H1 (cell line): ENCODE measurements at regions not wholly inside any gene's neighbourhood (a gene's known extent, or its start where the extent isn't known, plus 50 kb on each side); places are given as distances from the start of the nearest gene placed in this dataset.

Experiments
- CTCF ChIA-PET: fragments of 300-600 bp; sonication (Branson Sonifier 250); formaldehyde crosslinking; loops from one replicate; lab custom pipeline; 2021; ENCODE audit not compliant: partially characterized antibody; lab: Charles Lee
- POLR2A ChIA-PET: fragments of 300-600 bp; sonication (Branson Sonifier 250); formaldehyde crosslinking; loops from one replicate; lab custom pipeline; 2021; ENCODE audit warnings: inconsistent platforms; ENCODE audit not compliant: partially characterized antibody; lab: Charles Lee
- DNase-seq, 2 experiments: peaks; one replicate each; pipeline versions ENCODE4 v3.0.0 to v3.0.0-alpha.2; 2010 to 2022; ENCODE audit warnings: low spot score in 2 of 2, low read depth in 1 of 2, mixed read lengths in 1 of 2
- FAIRE-seq: peaks from 2 replicates; lab custom pipeline; 2011; peaks lifted over from hg19 to GRCh38; lab: Jason Lieb, UNC
- H2AFZ ChIP-seq: 2 replicates; pipeline ENCODE4 v1.8.1; 2012; ENCODE audit warnings: low read length, inconsistent platforms
- H2AK5ac ChIP-seq: 2 replicates; pipeline ENCODE4 v1.6.1; 2013; ENCODE audit warnings: low read depth, low read length
- H2BK120ac ChIP-seq: replicated peaks from 2 replicates; pipeline ENCODE3; 2013; ENCODE audit warnings: low read depth, low read length, inconsistent platforms
- H2BK12ac ChIP-seq: 2 replicates; pipeline ENCODE4 v1.6.1; 2013; ENCODE audit warnings: low read depth, low read length
- H2BK15ac ChIP-seq: 2 replicates; pipeline ENCODE4 v1.6.1; 2013; ENCODE audit warnings: low read length
- H2BK20ac ChIP-seq: 2 replicates; pipeline ENCODE4 v1.6.1; 2013; ENCODE audit warnings: low read length
- H2BK5ac ChIP-seq: 2 replicates; pipeline ENCODE4 v1.6.1; 2013; ENCODE audit warnings: low read depth, low read length
- H3K14ac ChIP-seq: 2 replicates; pipeline ENCODE4 v1.6.1; 2013; ENCODE audit warnings: inconsistent platforms; ENCODE audit not compliant: insufficient read length
- H3K18ac ChIP-seq: 2 replicates; pipeline ENCODE4 v1.6.1; 2013; ENCODE audit warnings: low read length; ENCODE audit errors: extremely low read depth
- H3K23ac ChIP-seq: 2 replicates; pipeline ENCODE4 v1.6.1; 2013; ENCODE audit warnings: inconsistent platforms; ENCODE audit not compliant: insufficient read length
- H3K23me2 ChIP-seq: 2 replicates; pipeline ENCODE4 v1.6.1; 2013; ENCODE audit warnings: low read depth, low read length
- H3K27ac ChIP-seq: 2 replicates; pipeline ENCODE4 v1.6.1; 2011; ENCODE audit warnings: low read depth, low read length, inconsistent platforms
- H3K27me3 ChIP-seq, 4 experiments: replicated peaks in 1 of 4; 1 replicate in 1 of 4; 2 replicates in 3 of 4; pipeline versions ENCODE4 v1.6.1 to v1.8.1; 2011 to 2013; ENCODE audit warnings: low read length in 3 of 4, mild to moderate bottlenecking in 3 of 4, inconsistent platforms in 2 of 4, mixed read lengths in 2 of 4, moderate library complexity in 1 of 4; ENCODE audit not compliant: control insufficient read depth in 3 of 4, insufficient read depth in 3 of 4; ENCODE audit errors: extremely low read depth in 1 of 4
- H3K36me3 ChIP-seq, 4 experiments: 2 replicates each; pipeline versions ENCODE4 v1.6.1 to v1.8.1; 2011 to 2013; ENCODE audit warnings: mild to moderate bottlenecking in 4 of 4, low read length in 3 of 4, moderate library complexity in 2 of 4, control low read depth in 1 of 4, inconsistent platforms in 1 of 4; ENCODE audit not compliant: insufficient read depth in 4 of 4, control insufficient read depth in 2 of 4
- H3K4ac ChIP-seq: replicated peaks from 2 replicates; pipeline ENCODE3; 2013; ENCODE audit warnings: low read length, low read depth, mixed read lengths, inconsistent platforms; ENCODE audit not compliant: insufficient read length
- H3K4me1 ChIP-seq, 4 experiments: replicated peaks in 1 of 4; 1 replicate in 1 of 4; 2 replicates in 3 of 4; pipeline versions ENCODE4 v1.6.1 to v1.8.1; 2011 to 2013; ENCODE audit warnings: low read length in 3 of 4, inconsistent platforms in 2 of 4, mixed read lengths in 1 of 4; ENCODE audit not compliant: insufficient read depth in 4 of 4, control insufficient read depth in 3 of 4
- H3K4me2 ChIP-seq, 2 experiments: 2 replicates each; pipeline versions ENCODE4 v1.6.1 to v1.8.1; 2011 to 2013; ENCODE audit warnings: low read depth in 2 of 2, low read length in 2 of 2, control low read depth in 1 of 2, inconsistent platforms in 1 of 2, mild to moderate bottlenecking in 1 of 2; ENCODE audit not compliant: insufficient read depth in 1 of 2
- H3K4me3 ChIP-seq, 4 experiments: fragments of 200-600, 300-600 bp in 1 of 4; sonication (generic), shearing (Covaris generic), sonication (Bioruptor Twin) in 1 of 4; 2 replicates each; pipeline versions ENCODE4 v1.5.1 to v1.8.1; 2011 to 2016; ENCODE audit warnings: low read length in 4 of 4, low read depth in 3 of 4, control low read depth in 2 of 4, inconsistent platforms in 2 of 4, mild to moderate bottlenecking in 2 of 4, mixed read lengths in 1 of 4, moderate library complexity in 1 of 4; ENCODE audit not compliant: insufficient read depth in 2 of 4; ENCODE audit errors: extremely low read depth in 1 of 4
- H3K56ac ChIP-seq: replicated peaks from 2 replicates; pipeline ENCODE3; 2013; ENCODE audit warnings: low read depth, mild to moderate bottlenecking, mixed read lengths, low read length, inconsistent platforms; ENCODE audit not compliant: insufficient read length
- H3K79me1 ChIP-seq: 2 replicates; pipeline ENCODE4 v1.6.1; 2013; ENCODE audit warnings: low read depth, low read length, control low read depth
- H3K79me2 ChIP-seq, 2 experiments: 2 replicates each; pipeline versions ENCODE4 v1.6.1 to v1.8.1; 2012 to 2013; ENCODE audit warnings: low read length in 2 of 2, mild to moderate bottlenecking in 2 of 2, inconsistent platforms in 1 of 2; ENCODE audit not compliant: insufficient read depth in 2 of 2, control insufficient read depth in 1 of 2
- H3K9ac ChIP-seq, 4 experiments: replicated peaks in 1 of 4; 1 replicate in 1 of 4; 2 replicates in 3 of 4; pipeline versions ENCODE4 v1.6.1 to v1.8.1; 2011 to 2013; ENCODE audit warnings: low read depth in 3 of 4, low read length in 3 of 4, control low read depth in 2 of 4, mild to moderate bottlenecking in 2 of 4, moderate library complexity in 2 of 4, inconsistent platforms in 1 of 4; ENCODE audit errors: extremely low read depth in 1 of 4
- H3K9me3 ChIP-seq, 2 experiments: 2 replicates each; pipeline versions ENCODE4 v1.6.1 to v1.8.1; 2012 to 2013; ENCODE audit warnings: mild to moderate bottlenecking in 2 of 2, moderate library complexity in 2 of 2, control low read depth in 1 of 2, inconsistent platforms in 1 of 2, low read depth in 1 of 2, low read length in 1 of 2, mixed read lengths in 1 of 2; ENCODE audit not compliant: insufficient read depth in 2 of 2
- H4K20me1 ChIP-seq, 2 experiments: replicated peaks in 1 of 2; 2 replicates each; pipeline versions ENCODE3 to v1.8.1; 2011 to 2013; ENCODE audit warnings: inconsistent platforms in 2 of 2, low read length in 2 of 2, mild to moderate bottlenecking in 1 of 2; ENCODE audit not compliant: insufficient read depth in 2 of 2, control insufficient read depth in 1 of 2
- H4K5ac ChIP-seq: 2 replicates; pipeline ENCODE4 v1.6.1; 2013; ENCODE audit warnings: low read length, low read depth, mixed read lengths, inconsistent platforms; ENCODE audit not compliant: insufficient read length
- H4K8ac ChIP-seq: 2 replicates; pipeline ENCODE4 v1.8.0; 2013; ENCODE audit warnings: mild to moderate bottlenecking, moderate library complexity, low read length, inconsistent platforms; ENCODE audit not compliant: insufficient read depth; ENCODE audit errors: extremely low read depth
- H4K91ac ChIP-seq: replicated peaks from 2 replicates; pipeline ENCODE3; 2013; ENCODE audit warnings: low read length, mixed read lengths, inconsistent platforms; ENCODE audit not compliant: insufficient read length
- CTCF ChIP-seq, 3 experiments: IDR thresholded peaks; 1 replicate in 2 of 3; 2 replicates in 1 of 3; pipeline versions ENCODE4 v1.5.1 to v1.6.1; 2011; ENCODE audit warnings: low read length in 3 of 3, mild to moderate bottlenecking in 3 of 3, inconsistent platforms in 2 of 3, low read depth in 1 of 3, moderate library complexity in 1 of 3; ENCODE audit not compliant: insufficient read depth in 1 of 3; ENCODE audit errors: control extremely low read depth in 1 of 3
- NRF1 ChIP-seq: IDR thresholded peaks from 2 replicates; pipeline ENCODE4 v1.6.1; 2011; ENCODE audit warnings: mild to moderate bottlenecking, low read depth, low read length, improper control_type of control experiment
- POLR2A ChIP-seq, 2 experiments: IDR thresholded peaks; 1 replicate in 1 of 2; 2 replicates in 1 of 2; pipeline ENCODE4 v1.6.1; 2011; ENCODE audit warnings: low read depth in 2 of 2, low read length in 2 of 2, mild to moderate bottlenecking in 2 of 2; ENCODE audit errors: control extremely low read depth in 1 of 2
- POU5F1 ChIP-seq: IDR thresholded peaks from 2 replicates; pipeline ENCODE4 v1.6.1; 2011; ENCODE audit warnings: low read depth, mild to moderate bottlenecking, low read length, moderate library complexity
- RAD21 ChIP-seq, 2 experiments: IDR thresholded peaks in 1 of 2; conservative IDR thresholded peaks in 1 of 2; 2 replicates each; pipeline ENCODE4 v1.6.1; 2011; ENCODE audit warnings: low read depth in 2 of 2, low read length in 2 of 2, improper control_type of control experiment in 1 of 2, inconsistent platforms in 1 of 2, mild to moderate bottlenecking in 1 of 2, moderate library complexity in 1 of 2
- RNF2 ChIP-seq: fragments of 200-900, 300-1000 bp; sonication (generic); IDR thresholded peaks from 2 replicates; pipeline ENCODE4 v1.7.1; 2016; ENCODE audit warnings: borderline replicate concordance, low read depth, mild to moderate bottlenecking, antibody characterized with exemption, low read length; ENCODE audit not compliant: poor library complexity, severe bottlenecking; ENCODE audit errors: missing control alignments
- WGBS, 2 experiments: shearing (Covaris generic) in 1 of 2; methylation state at CpG; one replicate each; pipeline versions ENCODE4 v1.1.6 to v1.1.7; 2013 to 2015; ENCODE audit warnings: low lambda C conversion rate in 2 of 2, mixed read lengths in 2 of 2, inconsistent platforms in 1 of 2, low coverage in 1 of 2, missing lambda C conversion rate in 1 of 2; ENCODE audit not compliant: insufficient replicate concordance in 2 of 2, insufficient coverage in 1 of 2, insufficient read length in 1 of 2; ENCODE audit errors: extremely low coverage in 1 of 2, missing lambda C conversion rate in 1 of 2; 5-methylcytosine and 5-hydroxymethylcytosine counted together

- Histone ChIP-seq H3K4me3 (no peak overlapping the region), H2BK15ac (no peak overlapping the region), H4K8ac (no peak overlapping the region), H2BK12ac (peak overlapping the region; percentile 68; the same call in 1 of the 2 replicates), H3K79me2 (no peaks in the 10 kb centered on the region), H3K4ac (no peak overlapping the region), H3K27ac (no peak overlapping the region), H3K23ac (no peak overlapping the region), H4K5ac (no peak overlapping the region), H4K20me1 (no peaks in the 10 kb centered on the region), H3K23me2 (no peaks in the 10 kb centered on the region), H2BK120ac (no peak overlapping the region), H3K4me2 (no peak overlapping the region), H2AK5ac (no peak overlapping the region), H3K27me3 (no peaks in the 10 kb centered on the region), H3K36me3 (no peaks in the 10 kb centered on the region), H3K9me3 (no peaks in the 10 kb centered on the region), H3K9ac (no peak overlapping the region), H2BK20ac (peak overlapping the region; percentile 8; the same call in 1 of the 2 replicates), H3K79me1 (no peaks in the 10 kb centered on the region), H2BK5ac (peak overlapping the region; percentile 60; the same call in 1 of the 2 replicates), H3K14ac (no peak overlapping the region), H3K56ac (no peak overlapping the region), H2AFZ (0 out of 2 replicates have a peak overlapping the region, but pooled peaks have one; percentile 15), H3K4me1 (no peaks in the 10 kb centered on the region), H3K18ac (0 out of 2 replicates have a peak overlapping the region, but pooled peaks have one; percentile 53), H4K91ac (no peak overlapping the region)
- CTCF ChIA-PET = interaction anchor here (0.6 to 2.7 kb wide), 17 partner anchors 11 to 635 kb away, joined by 3 to 8 read pairs (median 3); no protein-coding TSS in a partner anchor
- TF ChIP-seq NRF1 = no peak
- no peak for TF ChIP-seq POLR2A (IDR thresholded peaks at IDR 0.05; ENCODE audit: control extremely low read depth in 1 of 2, low read depth in 2 of 2, low read length in 2 of 2)
- peak; percentile 84 to 85 for TF ChIP-seq RAD21 (IDR thresholded peaks at IDR 0.05 in 1 of 2, conservative IDR thresholded peaks at IDR 0.05 in 1 of 2; ENCODE audit: low read depth in 2 of 2, low read length in 2 of 2)
- TF ChIP-seq CTCF (IDR thresholded peaks at IDR 0.05; ENCODE audit: control extremely low read depth in 1 of 3, insufficient read depth in 1 of 3, low read depth in 1 of 3, low read length in 3 of 3) = peak in 2 of 3 experiments; percentile 54 to 57; a peak in 3 of 4 replicates
- no peak for TF ChIP-seq POU5F1
- no peak for TF ChIP-seq RNF2
- peak; percentile 15 to 50 for DNase-seq
- 85% methylated on average over 1 of the region's 1 CpG; no CpG with 5 or more reads in 1 of the 2 experiments for WGBS, 2 experiments
- FAIRE-seq = peak; percentile 65
- POLR2A ChIA-PET = no interaction called here
Measured at GRCh38 chr3:191809326-191809949, 348.5 kb downstream of the PYDC2 start.
